Right ventricle myocardium inferior (tissue), 1 donor: ENCODE measurements at regions not wholly inside any gene's neighbourhood (a gene's known extent, or its start where the extent isn't known, plus 50 kb on each side); places are given as distances from the start of the nearest gene placed in this dataset.
"Not testable (repeated sequence)": the region's sequence is repeated elsewhere in the genome, so short reads cannot be mapped to it uniquely, and the experiment has no call there.

Experiments
- ATAC-seq: fragments of 200-7000 bp; cut with Tn5 transposase; one replicate; pipeline ENCODE4 v1.9.1; 2020; ENCODE audit warnings: mild to moderate bottlenecking, moderate library complexity
- DNase-seq: peaks from one replicate; pipeline ENCODE4 v3.0.0; 2021; ENCODE audit errors: missing footprints
- intact Hi-C: fragments of 100-400 bp; cut with DNase I; formaldehyde crosslinking; loops from one replicate; pipeline ENCODE4 v1.11.0; 2022
- donor health status: DM: no; HTN: yes; CAD: no; lungs with severe emphysema.

DNA sequence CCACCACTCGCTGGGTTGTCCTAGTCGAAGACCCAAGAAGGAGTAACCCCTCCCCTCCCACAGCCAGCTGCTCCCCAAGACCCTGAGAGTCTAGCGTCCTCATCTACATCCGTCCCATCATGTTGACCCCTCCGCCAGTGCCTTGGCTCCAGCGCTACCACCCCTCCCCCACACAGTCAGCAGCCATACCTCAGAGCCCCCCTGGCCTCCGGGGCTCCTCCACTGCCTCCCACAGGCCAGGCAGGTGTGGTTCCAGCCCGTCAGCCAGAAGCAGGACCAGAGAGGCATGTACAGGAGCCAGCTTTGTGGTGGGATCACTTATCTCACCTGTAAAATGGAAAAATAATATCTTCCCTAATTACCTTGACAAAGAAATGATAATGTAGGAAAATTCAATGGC, 51.5 kb upstream of the PHF21B start:
- DNase-seq (no peak), ATAC-seq (no peak)
- intact Hi-C loops: no loop called here

GRCh38 chr22:45064313-45065278, 54.8 kb upstream of the PHF21B start:
- no peak for ATAC-seq
- intact Hi-C loops: no loop called here
- no peak for DNase-seq

- ATAC-seq: no peak
- intact Hi-C loops: no loop called here
Observed at GRCh38 chr22:45065726-45066125, 55.9 kb upstream of the PHF21B start.

GRCh38 chr22:45067731-45068130, 57.9 kb upstream of the PHF21B start:
- intact Hi-C loops: no loop called here
- DNase-seq (no peak), ATAC-seq (no peak)

More at GRCh38 chr22:45065726-45066125, 55.9 kb upstream of the PHF21B start:
- DNase-seq: no peak

DNA sequence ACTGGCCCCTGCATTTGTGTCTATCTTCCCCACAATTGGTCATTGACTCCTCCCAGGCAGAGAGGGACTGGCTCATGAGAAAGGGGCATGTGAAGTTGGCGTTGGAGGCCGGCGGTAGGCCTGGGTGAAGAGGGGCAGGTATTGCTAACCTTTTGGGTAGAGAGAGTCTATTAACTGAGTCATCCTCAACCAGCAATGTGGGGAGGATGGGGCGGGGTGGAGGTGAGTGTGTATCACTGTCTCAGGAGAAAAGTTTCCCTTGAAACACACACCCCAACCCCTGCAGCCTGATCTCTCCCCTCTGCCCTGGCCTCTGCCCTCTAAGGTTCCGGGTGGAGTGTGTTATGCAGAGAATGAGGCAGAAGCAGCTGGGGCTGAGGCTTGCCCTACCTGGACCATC, 60.1 kb upstream of the PHF21B start:
- DNase-seq (no peak), ATAC-seq (no peak)
- intact Hi-C loops: no loop called here

GRCh38 chr22:45071618-45072017, 61.8 kb upstream of the PHF21B start:
- intact Hi-C loops: no loop called here
- ATAC-seq: no peak
- no peak for DNase-seq

DNA sequence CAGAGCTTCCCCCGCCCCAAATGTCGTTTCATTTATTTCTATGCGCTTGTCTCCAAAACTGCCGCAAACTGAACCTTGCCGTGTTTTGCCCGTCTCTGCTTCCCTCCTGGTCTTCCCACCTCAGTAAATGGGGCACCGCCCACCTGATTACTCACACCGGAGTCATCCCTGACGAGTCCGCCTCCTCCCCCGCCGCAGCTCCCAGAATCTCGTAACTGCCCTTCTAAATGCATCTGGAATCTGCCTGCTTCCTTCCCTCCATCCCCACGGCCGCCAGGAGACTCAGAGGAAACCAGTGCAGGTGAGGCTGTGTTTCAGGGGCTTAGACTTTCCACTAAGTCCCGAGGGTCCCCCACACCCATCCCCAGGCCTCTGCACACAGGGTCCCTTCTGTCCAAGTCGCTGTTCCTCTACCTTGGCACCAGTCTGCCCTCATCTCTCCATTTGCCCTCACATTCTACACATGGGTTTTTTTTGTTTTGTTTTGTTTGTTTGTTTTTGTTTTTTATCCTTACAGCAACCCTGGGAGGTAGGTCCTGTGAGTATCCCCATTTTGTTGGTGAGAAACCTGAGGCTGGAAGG, 62.6 kb upstream of the PHF21B start:
- ATAC-seq (no peak), DNase-seq (no peak)
- intact Hi-C loops: no loop called here

DNA sequence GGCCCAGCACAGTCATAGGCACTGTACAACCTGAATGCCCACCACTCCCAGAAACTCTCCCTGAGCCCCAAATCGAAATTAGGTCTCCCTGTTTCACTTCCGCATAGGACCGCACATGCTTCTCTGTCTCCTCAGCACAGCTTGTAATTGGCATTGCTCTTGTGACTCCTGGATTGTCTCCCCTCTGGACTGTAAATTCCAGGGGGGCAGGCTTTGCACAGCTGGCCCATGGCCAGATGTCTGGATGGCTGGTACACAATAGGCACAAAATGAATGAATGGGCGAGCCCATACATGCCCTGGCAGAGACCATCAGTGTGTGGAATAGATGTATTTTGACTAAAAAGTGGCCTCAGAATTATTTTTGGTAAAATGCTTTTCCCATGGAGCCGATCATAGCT, 63.3 kb upstream of the PHF21B start:
- ATAC-seq (no peak), DNase-seq (no peak)
- intact Hi-C loops: no loop called here

DNA sequence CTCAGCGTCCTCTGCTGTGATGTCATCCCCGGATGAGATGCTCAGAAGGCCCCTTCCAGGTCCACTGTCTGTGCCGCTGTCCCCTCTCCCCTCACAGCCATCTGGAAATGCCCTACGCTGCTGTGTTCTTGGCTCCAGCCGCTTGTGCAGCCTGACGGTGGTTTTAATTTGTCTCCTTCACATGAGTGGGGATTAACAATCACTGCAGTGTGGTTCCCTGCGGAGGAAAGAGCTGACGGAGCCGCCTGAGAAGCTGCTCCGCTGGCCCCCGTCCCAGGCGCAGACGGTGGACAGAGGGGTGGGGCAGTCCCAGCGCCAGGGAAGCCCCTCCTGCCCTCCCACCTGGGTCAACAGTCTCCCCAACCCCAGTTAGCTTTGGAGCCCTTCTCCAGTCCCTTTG, 67.5 kb upstream of the PHF21B start:
- DNase-seq (no peak), ATAC-seq (no peak)
- intact Hi-C loops: no loop called here

- DNase-seq: no peak
- intact Hi-C loops: no loop called here
- ATAC-seq: no peak
Observed at GRCh38 chr22:45077826-45078334, 68.1 kb upstream of the PHF21B start.

GRCh38 chr22:45082795-45083194, 73.0 kb upstream of the PHF21B start:
- ATAC-seq (no peak), DNase-seq (no peak)
- intact Hi-C loops: no loop called here

- DNase-seq (no peak), ATAC-seq (no peak)
- intact Hi-C loops: no loop called here
Observed at GRCh38 chr22:45083659-45084305, 74.0 kb upstream of the PHF21B start.

- DNase-seq (no peak), ATAC-seq (no peak)
- intact Hi-C loops: no loop called here
Observed at GRCh38 chr22:45084400-45084920, 74.7 kb upstream of the PHF21B start.

DNA sequence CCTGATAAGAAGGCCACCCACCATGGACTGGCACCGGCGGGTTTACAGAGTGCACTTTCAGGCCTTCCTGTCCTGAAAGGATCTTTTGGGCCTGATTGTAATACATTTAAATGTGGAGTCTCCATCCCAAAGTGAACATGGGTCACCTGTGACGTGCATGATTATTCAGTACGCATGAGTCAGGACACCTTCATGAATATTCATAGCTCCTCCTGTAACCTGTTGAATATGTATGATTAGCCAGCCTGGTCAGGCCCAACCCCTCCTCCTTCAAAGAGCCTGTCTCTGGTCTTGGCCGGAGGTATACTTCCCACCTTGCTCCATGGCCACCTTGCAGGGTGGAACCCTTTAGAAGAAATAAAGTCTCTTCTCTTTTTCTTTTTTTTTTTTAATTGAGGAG, 75.9 kb upstream of the NUP50 start:
- no peak for DNase-seq
- ATAC-seq: no peak
- intact Hi-C loops: no loop called here

- ATAC-seq (no peak), DNase-seq (no peak)
- intact Hi-C loops: no loop called here
Observed at GRCh38 chr22:45088576-45088975, 75.1 kb upstream of the NUP50 start.

- no peak for DNase-seq
- ATAC-seq: no peak
- intact Hi-C loops: no loop called here
Observed at GRCh38 chr22:45090497-45090910, 73.2 kb upstream of the NUP50 start.

GRCh38 chr22:45091254-45091854, 72.4 kb upstream of the NUP50 start:
- intact Hi-C loops: no loop called here
- ATAC-seq: no peak
- DNase-seq: no peak

DNA sequence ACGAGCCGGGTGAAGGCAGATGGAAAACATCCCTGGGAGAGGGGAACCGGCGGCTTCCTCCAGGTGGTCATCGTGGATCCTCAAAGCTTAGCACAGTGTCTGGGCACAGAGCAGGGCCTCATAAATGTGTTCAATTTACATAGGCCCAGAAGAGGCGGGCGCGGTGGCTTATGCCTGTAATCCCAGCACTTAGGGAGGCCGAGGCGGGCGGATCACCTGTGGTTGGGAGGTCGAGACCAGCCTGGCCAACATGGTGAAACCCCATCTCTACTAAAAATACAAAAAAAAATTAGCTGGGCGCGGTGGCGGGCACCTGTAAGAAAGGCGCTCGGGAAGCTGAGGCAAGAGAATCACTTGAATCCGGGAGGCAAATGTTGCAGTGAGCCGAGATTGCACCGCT, 71.8 kb upstream of the NUP50 start:
- ATAC-seq, intact Hi-C loops: not testable (repeated sequence)

DNA sequence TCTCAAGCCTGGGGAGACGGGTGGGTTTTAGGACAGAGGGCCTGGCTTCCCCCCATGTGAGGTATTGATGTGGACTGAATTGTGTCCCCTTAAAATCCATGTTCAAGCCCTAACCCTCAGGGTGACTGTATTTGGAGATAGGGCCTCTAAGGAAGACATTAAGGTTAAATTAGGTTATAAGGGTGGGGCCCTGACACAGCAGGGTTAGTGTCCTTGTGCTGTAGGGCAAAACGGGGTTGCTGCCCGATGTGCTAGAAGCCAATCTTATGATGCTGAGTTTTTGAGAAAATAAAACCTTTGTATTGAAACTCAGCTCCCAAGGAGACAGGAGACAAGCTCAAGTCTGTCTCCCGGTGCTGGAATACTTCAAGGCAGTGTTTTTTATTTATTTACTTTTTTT, 71.1 kb upstream of the NUP50 start:
- intact Hi-C loops: no loop called here
- ATAC-seq (no peak), DNase-seq (no peak)

More for the DNA sequence above, 71.8 kb upstream of the NUP50 start:
- not testable (repeated sequence) for DNase-seq
